Transverse colon (tissue), 4 donors: ENCODE measurements at regions not wholly inside any gene's neighbourhood (a gene's known extent, or its start where the extent isn't known, plus 50 kb on each side); places are given as distances from the start of the nearest gene placed in this dataset.

Source experiments
- DNase-seq: peaks from one replicate; pipeline ENCODE4 v3.0.0-alpha.2; 2019
- H3K27ac ChIP-seq, 4 donors: fragments of 200-600 bp; sonication (generic); 2 replicates each; pipeline ENCODE4 v1.5.1; 2016 to 2018; ENCODE audit warnings: inconsistent platforms in 4 of 4
- H3K27me3 ChIP-seq: fragments of 200-600 bp; sonication (generic); 2 replicates; pipeline ENCODE4 v1.5.1; 2017; ENCODE audit warnings: inconsistent platforms
- H3K36me3 ChIP-seq, 4 donors: fragments of 200-600 bp; sonication (generic); 2 replicates each; pipeline ENCODE4 v1.5.1; 2017 to 2019; ENCODE audit warnings: inconsistent platforms in 4 of 4
- H3K4me1 ChIP-seq, 4 donors: fragments of 200-600 bp; sonication (generic); 2 replicates each; pipeline ENCODE4 v1.5.1; 2017 to 2020; ENCODE audit warnings: inconsistent platforms in 4 of 4
- H3K4me3 ChIP-seq, 4 donors: fragments of 200-600 bp; sonication (generic); 1 replicate in 1 of 4; 2 replicates in 3 of 4; pipeline versions ENCODE4 v1.5.1 to v1.6.1; 2017 to 2019; ENCODE audit warnings: inconsistent platforms in 4 of 4
- H3K9me3 ChIP-seq, 2 donors: fragments of 200-600 bp; sonication (generic); 2 replicates each; pipeline ENCODE4 v1.5.1; 2017 to 2019; ENCODE audit warnings: inconsistent platforms in 2 of 2
- EP300 ChIP-seq: sonication (generic); formaldehyde crosslinking; IDR thresholded peaks from one replicate; pipeline ENCODE4 v1.6.1; 2017; ENCODE audit warnings: antibody characterized with exemption, low read depth
- POLR2A ChIP-seq: fragments of 450-650 bp; IDR thresholded peaks from one replicate; pipeline ENCODE4 v1.6.1; 2016; ENCODE audit warnings: antibody characterized with exemption, mild to moderate bottlenecking, moderate library complexity
- POLR2AphosphoS5 ChIP-seq, 3 donors: sonication (generic); formaldehyde crosslinking; IDR thresholded peaks; one replicate each; pipeline ENCODE4 v1.6.1; 2016; ENCODE audit warnings: antibody characterized with exemption in 3 of 3
- in situ Hi-C, 4 donors: fragments of 200-750 bp; cut with MboI; loops; one replicate each; pipeline versions ENCODE4 v1.15.0 to v1.15.1; 2017; ENCODE audit warnings: low sequenced_read_pairs in 3 of 4, low pct_ligation_motif_present in 1 of 4, low pct_unique_long_range_greater_than_20kb in 1 of 4
- intact Hi-C: fragments of 100-400 bp; cut with DNase I; formaldehyde crosslinking; loops from one replicate; pipeline ENCODE4 v1.15.1; 2023; ENCODE audit warnings: low total_unique reads
- TF ChIP-seq, protein P1 (sequence below), 5 experiments: fragments of 200-600 bp in 3 of 5; fragments of 450-650 bp in 2 of 5; sonication (generic) in 3 of 5; IDR thresholded peaks; 1 replicate in 2 of 5; 2 replicates in 3 of 5; pipeline ENCODE4 v1.5.1; 2016 to 2017; ENCODE audit warnings: antibody characterized with exemption in 5 of 5, inconsistent platforms in 3 of 5, mild to moderate bottlenecking in 2 of 5, moderate library complexity in 1 of 5

DNA sequence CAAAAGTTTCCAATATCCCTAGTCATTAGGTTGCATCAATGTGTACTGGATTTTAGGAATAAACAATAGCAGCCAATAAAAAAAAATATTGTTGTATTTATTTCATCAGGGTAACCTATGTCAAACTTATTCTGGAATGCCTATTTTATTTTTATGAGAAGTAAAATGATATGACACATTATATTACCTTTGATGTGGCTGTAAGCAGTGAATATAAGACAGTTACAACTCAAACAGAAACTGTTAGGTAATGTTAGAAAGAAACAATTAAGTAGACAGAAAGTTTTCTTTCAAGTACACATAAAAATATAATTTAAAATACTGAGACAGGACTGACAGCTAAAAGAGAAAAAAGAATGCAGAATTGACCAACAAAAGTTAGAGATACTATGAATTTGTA is 65.5 kb downstream of the GNG10 start:
- in situ Hi-C loops, result no loop called here
- H3K4me1 ChIP-seq, result no peaks in the 10 kb centered on the region
- peaks cover 0 to 5% of the 10 kb centered on the region in 2 donors for H3K9me3 ChIP-seq
- no peaks in the 10 kb centered on the region for H3K27me3 ChIP-seq
- H3K36me3 ChIP-seq, result no peaks in the 10 kb centered on the region
- no peak overlapping the region for H3K27ac ChIP-seq
- no peak for TF ChIP-seq POLR2A
- TF ChIP-seq POLR2AphosphoS5 (IDR thresholded peaks at IDR 0.05), result no peak
- TF ChIP-seq EP300, result no peak
- TF ChIP-seq, protein P1, sequence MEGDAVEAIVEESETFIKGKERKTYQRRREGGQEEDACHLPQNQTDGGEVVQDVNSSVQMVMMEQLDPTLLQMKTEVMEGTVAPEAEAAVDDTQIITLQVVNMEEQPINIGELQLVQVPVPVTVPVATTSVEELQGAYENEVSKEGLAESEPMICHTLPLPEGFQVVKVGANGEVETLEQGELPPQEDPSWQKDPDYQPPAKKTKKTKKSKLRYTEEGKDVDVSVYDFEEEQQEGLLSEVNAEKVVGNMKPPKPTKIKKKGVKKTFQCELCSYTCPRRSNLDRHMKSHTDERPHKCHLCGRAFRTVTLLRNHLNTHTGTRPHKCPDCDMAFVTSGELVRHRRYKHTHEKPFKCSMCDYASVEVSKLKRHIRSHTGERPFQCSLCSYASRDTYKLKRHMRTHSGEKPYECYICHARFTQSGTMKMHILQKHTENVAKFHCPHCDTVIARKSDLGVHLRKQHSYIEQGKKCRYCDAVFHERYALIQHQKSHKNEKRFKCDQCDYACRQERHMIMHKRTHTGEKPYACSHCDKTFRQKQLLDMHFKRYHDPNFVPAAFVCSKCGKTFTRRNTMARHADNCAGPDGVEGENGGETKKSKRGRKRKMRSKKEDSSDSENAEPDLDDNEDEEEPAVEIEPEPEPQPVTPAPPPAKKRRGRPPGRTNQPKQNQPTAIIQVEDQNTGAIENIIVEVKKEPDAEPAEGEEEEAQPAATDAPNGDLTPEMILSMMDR (IDR thresholded peaks at IDR 0.05), result no peak
- intact Hi-C loops, result no loop called here
- no peak for DNase-seq
- H3K4me3 ChIP-seq, result no peak overlapping the region

DNA sequence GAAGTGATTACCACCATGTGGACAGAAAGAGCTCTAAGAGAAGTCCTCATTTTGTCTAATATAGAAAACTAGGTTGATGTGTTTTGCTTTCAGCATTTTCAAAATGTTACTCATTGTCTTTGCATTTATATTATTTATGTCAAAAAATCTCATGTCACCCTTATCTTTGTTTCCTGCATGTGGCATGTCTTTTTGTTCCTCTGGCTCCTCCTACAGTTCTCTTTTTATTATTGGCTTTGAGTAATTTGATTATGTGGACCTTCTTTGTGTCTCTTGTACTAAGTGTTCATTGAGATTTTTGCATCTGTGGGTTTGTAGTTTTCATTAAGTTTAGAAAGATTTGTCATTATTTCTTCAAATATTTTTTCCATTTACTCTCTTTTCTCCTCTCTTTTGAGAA is 58.8 kb downstream of the GNG10 start:
- Histone ChIP-seq H3K4me3 (no peak overlapping the region), H3K4me1 (peaks cover 0 to 4% (median 0%) of the 10 kb centered on the region in 4 donors), H3K27me3 (no peaks in the 10 kb centered on the region), H3K27ac (no peak overlapping the region), H3K36me3 (no peaks in the 10 kb centered on the region), H3K9me3 (no peaks in the 10 kb centered on the region)
- intact Hi-C loops (no loop called here), in situ Hi-C loops (no loop called here)
- no peak for DNase-seq
- TF ChIP-seq, protein P1 (IDR thresholded peaks at IDR 0.05), result peak in 1 of 5 experiments; percentile 8
- no peak for TF ChIP-seq POLR2AphosphoS5 (IDR thresholded peaks at IDR 0.05)
- no peak for TF ChIP-seq POLR2A
